Glomerular endothelial cell (primary cell): ENCODE measurements at regions not wholly inside any gene's neighbourhood (a gene's known extent, or its start where the extent isn't known, plus 50 kb on each side); places are given as distances from the start of the nearest gene placed in this dataset.

Experiments used
- DNase-seq: peaks from one replicate; pipeline ENCODE4 v3.0.0-alpha.2; 2011; ENCODE audit warnings: low read depth, low spot score; ENCODE audit errors: extremely low read depth

DNA sequence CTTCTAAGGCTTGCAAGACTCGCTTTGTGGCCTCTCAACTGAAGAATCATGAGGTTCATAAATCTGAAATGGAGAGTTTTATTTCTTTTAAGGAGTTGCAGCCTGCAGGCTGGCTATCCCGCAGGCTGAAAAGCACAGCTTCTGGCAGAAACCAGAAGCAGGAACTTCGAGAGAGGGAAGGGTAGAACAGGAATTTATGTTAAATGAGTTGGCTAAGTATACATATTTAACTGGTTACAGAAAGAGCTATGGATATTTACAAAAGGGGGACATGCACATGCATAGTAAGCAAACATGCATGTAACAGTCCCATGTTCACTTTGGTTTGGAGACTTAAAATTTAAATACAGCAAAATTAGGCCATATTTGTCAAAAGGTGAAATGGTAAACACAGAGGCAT is 787.0 kb downstream of the TFAP2A start:
- DNase-seq, result no peak

DNA sequence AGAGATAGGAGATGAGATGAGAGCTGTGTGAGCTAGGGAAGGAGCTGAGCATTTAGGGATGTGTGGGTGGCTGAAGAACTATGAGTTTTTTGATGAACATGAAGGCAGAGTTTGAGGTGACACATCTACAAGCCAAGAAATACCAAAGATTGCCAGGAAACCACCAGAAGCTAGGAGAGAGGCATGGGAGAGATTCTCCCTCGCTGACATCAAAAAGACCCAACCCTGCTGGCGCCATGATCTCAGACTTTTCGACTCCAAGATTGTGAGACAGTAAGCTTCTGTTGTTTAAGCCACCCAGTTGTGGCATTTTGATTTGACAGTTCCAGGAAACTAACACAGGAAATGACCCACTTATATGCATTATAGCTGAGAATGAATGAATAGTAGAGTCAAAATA is 790.9 kb downstream of the TFAP2A start:
- DNase-seq, result no peak

DNA sequence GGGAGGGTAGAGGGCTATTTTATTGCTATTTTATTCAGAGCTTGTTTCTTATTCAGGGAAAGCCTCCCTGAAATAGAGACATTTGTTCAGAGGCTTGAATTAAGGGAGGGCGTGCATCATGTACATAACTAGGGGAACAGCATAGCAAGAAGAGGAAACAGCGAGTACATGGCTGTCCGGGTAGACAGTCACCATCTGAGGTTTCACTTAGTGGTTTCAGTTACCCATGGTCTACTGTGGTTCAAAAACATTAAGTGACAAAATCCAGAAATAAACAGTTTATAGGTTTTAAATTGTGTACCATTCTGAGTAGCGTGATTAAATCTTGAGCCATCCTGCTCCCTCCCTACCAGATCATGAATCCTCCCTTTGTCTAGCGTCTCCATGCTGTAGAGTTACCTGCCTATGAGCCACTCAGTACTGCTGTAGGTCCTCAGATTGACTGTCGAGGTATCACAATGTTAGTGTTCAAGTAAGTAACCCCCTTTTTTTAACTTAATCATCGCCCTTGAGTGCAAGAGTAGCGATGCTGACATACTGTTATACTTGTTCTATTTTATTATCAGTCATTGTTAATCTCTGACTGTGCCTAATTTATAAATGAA is 791.5 kb downstream of the TFAP2A start:
- DNase-seq, result no peak

DNA sequence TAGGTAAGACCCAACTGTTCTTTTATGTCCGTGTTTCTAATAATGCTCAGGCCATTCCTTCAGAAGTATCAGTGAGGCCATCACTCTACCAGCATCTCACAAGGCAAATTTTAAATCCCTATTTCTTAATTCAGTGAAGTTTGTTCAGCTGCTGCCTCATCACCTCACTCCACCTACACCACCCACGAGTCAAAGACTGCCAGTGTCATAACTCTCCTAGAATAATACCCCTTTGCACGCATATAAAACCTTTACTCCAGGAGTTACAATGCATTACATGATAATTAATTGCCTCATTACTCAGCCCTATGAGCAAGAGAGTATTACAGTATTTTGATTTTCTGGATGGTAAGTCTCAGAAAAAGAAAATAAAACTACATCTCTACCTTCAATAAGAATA is 793.6 kb downstream of the TFAP2A start:
- DNase-seq, result no peak

- no peak for DNase-seq
Measured at GRCh38 chr6:9620687-9621086, 794.2 kb downstream of the TFAP2A start.

GRCh38 chr6:9620263-9620662 is 794.6 kb downstream of the TFAP2A start:
- no peak for DNase-seq

DNA sequence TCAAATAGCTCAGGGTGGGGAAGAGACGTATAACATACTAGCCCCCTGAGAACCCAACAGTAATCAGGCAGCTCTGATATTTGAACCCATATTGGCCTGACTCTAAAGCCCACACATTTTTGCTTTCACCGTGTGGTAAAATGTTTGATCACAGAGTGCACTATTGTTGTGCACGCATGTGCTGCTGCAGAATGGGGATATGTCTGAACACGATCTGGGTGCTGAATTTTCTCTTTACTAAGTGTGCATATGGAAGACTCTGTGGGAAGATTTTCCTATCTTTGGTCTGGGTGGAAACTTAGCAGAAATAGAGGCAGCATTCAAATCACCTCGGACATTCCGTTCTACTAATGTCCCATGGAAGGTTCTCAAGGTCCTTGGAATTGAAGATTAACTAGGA is 800.1 kb downstream of the TFAP2A start:
- no peak for DNase-seq

- DNase-seq, result no peak
Measured at GRCh38 chr6:9612489-9612888, 802.4 kb downstream of the TFAP2A start.

GRCh38 chr6:9610620-9611415 is 804.1 kb downstream of the TFAP2A start:
- DNase-seq, result no peak

- no peak for DNase-seq
Measured at GRCh38 chr6:9606435-9607134, 808.3 kb downstream of the TFAP2A start.

- no peak for DNase-seq
Measured at GRCh38 chr6:9594746-9595145, 820.1 kb downstream of the TFAP2A start.

GRCh38 chr6:9593554-9593953 is 821.3 kb downstream of the TFAP2A start:
- no peak for DNase-seq

DNA sequence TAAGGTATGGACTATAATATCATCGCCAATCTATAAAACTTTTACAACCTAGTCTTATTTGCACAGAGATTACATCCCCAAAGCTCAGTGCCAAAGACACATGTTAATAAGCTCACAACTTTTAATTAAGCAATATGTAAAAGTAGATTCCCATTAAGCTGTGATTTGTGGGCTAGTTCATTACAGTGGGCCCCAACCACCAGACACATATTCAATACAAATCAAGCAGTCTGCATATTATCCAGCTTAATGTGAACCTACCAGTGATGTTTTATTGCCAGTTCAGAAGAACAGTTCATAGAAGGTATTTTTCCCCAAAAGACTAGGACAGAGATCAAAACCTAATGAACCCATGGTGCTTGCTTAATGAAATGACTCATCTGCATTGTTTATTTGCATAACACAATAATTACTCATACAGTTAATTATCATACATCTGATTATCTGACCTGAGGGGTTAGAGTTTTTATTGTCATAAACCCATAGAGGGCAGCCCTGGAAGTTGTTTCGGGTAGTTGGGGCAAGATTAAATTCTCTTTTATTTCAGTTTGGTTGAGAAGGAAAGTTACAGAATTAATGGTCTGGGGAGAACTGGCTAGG is 831.0 kb downstream of the TFAP2A start:
- no peak for DNase-seq

DNA sequence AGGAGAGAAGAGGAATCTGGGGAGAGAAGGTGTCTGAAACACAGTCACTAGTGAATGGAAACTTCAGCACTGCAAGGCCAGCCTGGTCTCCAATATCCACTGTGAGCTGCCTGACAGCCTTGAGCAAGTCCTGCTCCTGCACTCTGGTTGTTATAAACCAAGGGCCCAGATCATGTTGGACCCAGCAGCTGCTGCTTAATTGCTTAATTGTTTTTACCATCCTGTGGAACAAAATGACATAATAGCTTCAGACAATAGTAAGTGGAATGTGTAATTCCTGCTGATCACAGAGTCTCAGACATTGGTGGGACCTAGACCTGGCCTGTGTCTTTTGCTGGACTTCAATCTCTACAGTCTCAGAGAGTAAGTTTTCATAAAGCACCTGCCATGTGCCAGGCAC is 833.7 kb downstream of the TFAP2A start:
- DNase-seq, result no peak

GRCh38 chr6:9576521-9576920 is 838.4 kb downstream of the TFAP2A start:
- DNase-seq, result no peak

- DNase-seq, result no peak
Measured at GRCh38 chr6:9566096-9566495, 848.8 kb downstream of the TFAP2A start.

DNA sequence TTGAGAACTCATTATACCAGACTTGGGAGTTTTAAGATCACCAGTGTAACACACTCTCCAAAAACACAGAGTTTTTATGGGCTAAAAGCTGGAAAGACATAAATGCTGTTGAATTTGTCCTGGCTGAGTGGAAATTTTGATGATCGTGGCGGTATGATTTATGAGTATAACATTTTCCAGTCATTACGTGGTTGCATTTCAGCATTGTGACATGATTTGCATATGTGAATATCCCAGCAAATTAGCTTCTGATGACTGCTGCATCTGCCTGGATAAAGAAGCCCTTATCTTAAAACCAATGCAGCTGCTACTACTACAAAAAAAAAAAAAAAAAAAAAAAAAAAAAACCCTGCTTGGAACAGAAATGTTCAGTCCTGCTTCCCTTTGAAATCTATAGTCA is 850.9 kb downstream of the TFAP2A start:
- DNase-seq, result no peak

DNA sequence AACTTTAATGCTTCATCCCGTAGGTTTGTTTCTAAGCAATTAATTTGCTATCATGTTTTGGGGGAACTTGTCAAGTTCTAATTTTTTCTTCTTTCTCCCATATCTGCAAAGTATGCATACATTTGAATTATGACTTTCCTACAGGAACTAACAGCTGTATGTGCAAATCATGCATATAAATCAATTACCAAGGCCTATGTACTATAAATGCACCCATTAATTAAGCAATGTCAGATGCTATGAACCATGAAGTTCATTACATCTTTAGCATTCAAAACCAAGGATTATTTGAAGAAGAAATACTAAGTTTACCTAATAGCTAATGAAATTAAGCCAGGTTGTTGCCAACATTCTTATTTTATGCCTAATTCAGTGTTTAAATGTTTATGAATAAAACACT is 851.3 kb downstream of the TFAP2A start:
- no peak for DNase-seq

GRCh38 chr6:9554806-9555205 is 860.1 kb downstream of the TFAP2A start:
- no peak for DNase-seq

DNA sequence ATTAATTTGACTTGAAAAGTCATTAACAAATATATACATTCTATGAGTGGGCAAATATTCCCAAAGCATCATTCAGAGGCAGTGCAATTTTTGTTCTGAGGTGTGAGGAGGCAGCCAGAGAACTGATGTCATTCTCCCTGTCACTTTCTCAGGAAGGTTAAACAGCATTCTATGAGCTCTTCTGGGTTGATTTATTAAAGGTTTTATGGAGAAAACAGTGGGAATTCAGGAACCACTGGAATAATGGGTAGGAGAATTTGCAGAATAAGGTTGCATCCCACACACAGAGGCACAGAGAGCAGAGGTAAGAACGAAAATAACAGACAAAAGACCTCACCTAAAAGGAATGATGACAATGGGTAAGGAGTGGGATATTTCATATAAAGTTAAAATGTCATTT is 860.6 kb downstream of the TFAP2A start:
- DNase-seq, result no peak

DNA sequence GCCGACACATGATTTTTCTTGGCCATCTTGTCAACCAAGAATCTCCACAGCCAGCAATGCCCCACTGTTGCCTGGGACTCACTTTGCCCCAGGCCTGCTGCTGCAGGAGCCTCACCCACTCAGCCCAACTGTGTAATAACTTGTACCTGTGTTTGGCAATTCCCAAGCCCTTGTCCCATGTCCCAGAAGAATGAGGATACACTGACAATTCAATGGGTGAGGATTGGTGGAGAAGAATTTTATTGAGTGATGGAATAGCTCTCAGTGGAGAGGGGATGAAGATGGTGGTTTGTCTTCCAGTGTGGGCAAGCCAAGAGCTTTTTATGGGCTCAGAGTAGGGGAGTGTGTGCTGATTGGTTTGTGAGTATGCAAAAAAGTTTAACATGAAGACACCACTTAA is 861.9 kb downstream of the TFAP2A start:
- DNase-seq, result no peak

- DNase-seq, result no peak
Measured at GRCh38 chr6:9543649-9544048, 871.2 kb downstream of the TFAP2A start.
